ENCODE measurements at regions not wholly inside any gene's neighbourhood (a gene's known extent, or its start where the extent isn't known, plus 50 kb on each side); places are given as distances from the start of the nearest gene placed in this dataset.

DNA sequence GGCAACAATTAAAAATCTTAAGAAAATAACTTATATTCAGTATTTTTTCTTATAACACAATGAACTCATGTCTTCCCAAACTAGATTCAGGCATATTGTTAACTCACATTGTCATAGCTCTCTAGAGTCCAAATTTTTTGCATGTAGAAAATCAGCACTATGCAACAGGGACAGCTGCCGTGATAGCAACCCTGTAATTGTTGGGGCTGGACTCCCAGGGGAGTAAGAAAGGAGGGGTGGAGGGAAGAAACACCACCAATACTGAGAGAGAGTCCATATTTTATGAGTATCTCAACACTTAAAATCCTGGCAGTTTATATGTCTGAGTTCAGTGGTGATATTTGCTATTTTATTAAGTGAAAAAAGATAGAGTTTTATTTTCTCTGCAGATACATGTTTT is 89.6 kb upstream of the HS3ST5 start:
- CTCF ChIA-PET, result no interaction called here
- H3K27ac Mint-ChIP-seq (ENCODE audit: low read depth, unreplicated experiment), result no peak overlapping the region
- intact Hi-C loops (cut with micrococcal nuclease), result no loop called here

DNA sequence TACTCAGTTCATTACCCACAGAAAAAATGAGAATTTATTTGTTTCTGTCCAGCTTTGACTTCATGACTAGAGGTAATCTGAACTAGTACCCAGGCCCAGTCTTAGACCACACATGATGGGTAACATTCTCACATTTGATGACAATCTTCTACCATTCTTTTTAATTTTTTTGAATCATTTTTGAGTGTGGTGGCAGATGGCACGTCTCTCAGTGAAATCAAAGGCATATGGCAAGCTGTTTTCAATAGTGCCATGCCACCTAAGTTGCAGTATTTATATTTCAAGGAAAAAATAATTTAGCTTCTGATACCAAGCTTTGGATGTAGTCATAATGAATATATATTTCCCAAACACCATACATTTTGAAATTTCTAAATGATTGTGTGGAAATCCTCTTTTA is 88.8 kb upstream of the HS3ST5 start:
- no TSS peak for BruUV-seq (replicated peaks)
- peaks cover 13% of the 10 kb centered on the region for H3K27me3 Mint-ChIP-seq (ENCODE audit: insufficient read depth, unreplicated experiment)
- H3K27ac Mint-ChIP-seq (ENCODE audit: low read depth, unreplicated experiment), result no peak overlapping the region
- H3K4me3 Mint-ChIP-seq (ENCODE audit: unreplicated experiment), result no peak overlapping the region
- H3K36me3 Mint-ChIP-seq (ENCODE audit: insufficient read depth, unreplicated experiment), result no peaks in the 10 kb centered on the region
- no peaks in the 10 kb centered on the region for H3K9me3 Mint-ChIP-seq (ENCODE audit: unreplicated experiment)
- H3K4me1 Mint-ChIP-seq (ENCODE audit: insufficient read depth, unreplicated experiment), result no peaks in the 10 kb centered on the region
- ChIA-PET POLR2A (interaction anchor here (0.5 kb wide), 1 partner anchor 43 kb away, joined by 3 read pairs; no protein-coding TSS in a partner anchor), CTCF (no interaction called here)
- no peak for TF ChIP-seq CTCF (IDR thresholded peaks at IDR 0.05; ENCODE audit: unreplicated experiment)
- intact Hi-C loops (cut with micrococcal nuclease), result no loop called here
- no peak for DNase-seq (ENCODE audit: unreplicated experiment)

More for the DNA sequence above, 89.6 kb upstream of the HS3ST5 start:
- Mint-ChIP-seq H3K9me3 (ENCODE audit: unreplicated experiment) (no peaks in the 10 kb centered on the region), H3K4me1 (ENCODE audit: insufficient read depth, unreplicated experiment) (no peaks in the 10 kb centered on the region), H3K4me3 (ENCODE audit: unreplicated experiment) (no peak overlapping the region), H3K36me3 (ENCODE audit: insufficient read depth, unreplicated experiment) (no peaks in the 10 kb centered on the region), H3K27me3 (ENCODE audit: insufficient read depth, unreplicated experiment) (peaks cover 6% of the 10 kb centered on the region)
- POLR2A ChIA-PET, result no interaction called here
- no peak for DNase-seq (ENCODE audit: unreplicated experiment)
- TF ChIP-seq CTCF (IDR thresholded peaks at IDR 0.05; ENCODE audit: unreplicated experiment), result no peak
- BruUV-seq (replicated peaks), result no TSS peak

GRCh38 chr6:114430534-114431124 is 87.8 kb upstream of the HS3ST5 start:
- H3K4me3 Mint-ChIP-seq (ENCODE audit: unreplicated experiment), result no peak overlapping the region
- H3K36me3 Mint-ChIP-seq (ENCODE audit: insufficient read depth, unreplicated experiment), result no peaks in the 10 kb centered on the region
- no peak for TF ChIP-seq CTCF (IDR thresholded peaks at IDR 0.05; ENCODE audit: unreplicated experiment)
- ChIA-PET CTCF (no interaction called here), POLR2A (interaction anchor here (0.7 kb wide), 1 partner anchor 47 kb away, joined by 3 read pairs; no protein-coding TSS in a partner anchor)
- H3K27ac Mint-ChIP-seq (ENCODE audit: low read depth, unreplicated experiment), result no peak overlapping the region
- BruUV-seq (replicated peaks), result no TSS peak
- no peaks in the 10 kb centered on the region for H3K4me1 Mint-ChIP-seq (ENCODE audit: insufficient read depth, unreplicated experiment)
- H3K27me3 Mint-ChIP-seq (ENCODE audit: insufficient read depth, unreplicated experiment), result peaks cover 23% of the 10 kb centered on the region
- no peaks in the 10 kb centered on the region for H3K9me3 Mint-ChIP-seq (ENCODE audit: unreplicated experiment)
- DNase-seq (ENCODE audit: unreplicated experiment), result no peak
- intact Hi-C loops (cut with micrococcal nuclease), result no loop called here

- intact Hi-C loops (cut with micrococcal nuclease), result no loop called here
- DNase-seq (ENCODE audit: unreplicated experiment), result no peak
- H3K27ac Mint-ChIP-seq (ENCODE audit: low read depth, unreplicated experiment), result no peak overlapping the region
- H3K36me3 Mint-ChIP-seq (ENCODE audit: insufficient read depth, unreplicated experiment), result no peaks in the 10 kb centered on the region
- ChIA-PET POLR2A (no interaction called here), CTCF (no interaction called here)
- H3K4me3 Mint-ChIP-seq (ENCODE audit: unreplicated experiment), result no peak overlapping the region
- no peaks in the 10 kb centered on the region for H3K9me3 Mint-ChIP-seq (ENCODE audit: unreplicated experiment)
- peaks cover 26% of the 10 kb centered on the region for H3K27me3 Mint-ChIP-seq (ENCODE audit: insufficient read depth, unreplicated experiment)
- no peaks in the 10 kb centered on the region for H3K4me1 Mint-ChIP-seq (ENCODE audit: insufficient read depth, unreplicated experiment)
- TF ChIP-seq CTCF (IDR thresholded peaks at IDR 0.05; ENCODE audit: unreplicated experiment), result no peak
- BruUV-seq (replicated peaks), result no TSS peak
These were observed 85.5 kb upstream of the HS3ST5 start for GRCh38 chr6:114428341-114428740.

Data from MCF 10A (cell line).